ENCODE measurements at regions not wholly inside any gene's neighbourhood (a gene's known extent, or its start where the extent isn't known, plus 50 kb on each side); places are given as distances from the start of the nearest gene placed in this dataset.

GRCh38 chr6:71468038-71468437, 179.4 kb downstream of the OGFRL1 start:
- Histone ChIP-seq H3K27me3 (ENCODE audit: control insufficient read depth in 2 of 2, insufficient read depth in 2 of 2, low read length in 2 of 2) (no peaks in the 10 kb centered on the region), H3K4me3 (replicated peaks in 1 of 3; ENCODE audit: insufficient read depth in 1 of 3, low read depth in 1 of 3, low read length in 3 of 3) (no peak overlapping the region), H4K20me1 (replicated peaks; ENCODE audit: control insufficient read depth, extremely low read depth, insufficient read depth, low read length) (no peaks in the 10 kb centered on the region), H3K9me1 (replicated peaks; ENCODE audit: control insufficient read depth, extremely low read depth, insufficient read depth, low read length) (no peaks in the 10 kb centered on the region), H3K79me2 (ENCODE audit: control insufficient read depth, insufficient read depth, low read length) (no peaks in the 10 kb centered on the region), H3K4me2 (ENCODE audit: insufficient read depth, low read length) (no peak overlapping the region), H3K36me3 (ENCODE audit: control insufficient read depth in 2 of 2, extremely low read depth in 1 of 2, insufficient read depth in 2 of 2, low read length in 2 of 2) (no peaks in the 10 kb centered on the region), H3K4me1 (ENCODE audit: control insufficient read depth, extremely low read depth, insufficient read depth, low read length) (no peaks in the 10 kb centered on the region), H3K9ac (replicated peaks; ENCODE audit: extremely low read depth, insufficient read depth, low read length) (no peak overlapping the region), H3K27ac (ENCODE audit: insufficient read depth, low read depth, low read length) (no peak overlapping the region), H3K9me3 (replicated peaks; ENCODE audit: control insufficient read depth, insufficient read depth, low read length) (no peaks in the 10 kb centered on the region), H2AFZ (ENCODE audit: low read depth, low read length) (no peak overlapping the region)
- ChIA-PET POLR2A (no interaction called here), CTCF (interaction anchor here (1.6 kb wide), 1 partner anchor 48 kb away, joined by 4 read pairs; no protein-coding TSS in a partner anchor)
- no peak for TF ChIP-seq GATA2 (IDR thresholded peaks at IDR 0.05; ENCODE audit: insufficient read depth, insufficient read length, low read depth, low read length)
- TF ChIP-seq CTCF (IDR thresholded peaks at IDR 0.05; ENCODE audit: extremely low read depth in 1 of 2, insufficient read depth in 1 of 2, low read depth in 1 of 2, low read length in 2 of 2) = no peak
- no peak for TF ChIP-seq JUN (IDR thresholded peaks at IDR 0.05; ENCODE audit: borderline replicate concordance, insufficient read depth, insufficient read length, low read depth)
- no peak for TF ChIP-seq FOS (IDR thresholded peaks at IDR 0.05; ENCODE audit: borderline replicate concordance, insufficient read depth, low read length)
- TF ChIP-seq MYC (IDR thresholded peaks at IDR 0.05; ENCODE audit: low read depth, low read length) = no peak
- no peak for TF ChIP-seq POLR2AphosphoS5 (IDR thresholded peaks at IDR 0.05; ENCODE audit: insufficient read depth, low read depth, low read length)
- DNase-seq (ENCODE audit: low read depth, low spot score) = no peak
- FAIRE-seq = no peak
- dilution Hi-C loops (cut with MboI; ENCODE audit: extremely low pct_ligation_motif_present, low sequenced_read_pairs) (no loop called here), intact Hi-C loops (cut with micrococcal nuclease) (no loop called here)
- no TSS peak for BruUV-seq (replicated peaks)
